Activated T-helper 1 cell treated with anti-CD3 and anti-CD28 coated beads, Interleukin-12 subunit alpha, Interleukin-12 subunit beta, Interleukin-2, Interleukin-4 antibody, amounts not matched to agents 30 ng/mL and 10 ng/mL and 1 ng/mL, durations not matched to agents 14 hours and 24 hours and 36 hours (primary cell): ENCODE measurements at regions not wholly inside any gene's neighbourhood (a gene's known extent, or its start where the extent isn't known, plus 50 kb on each side); places are given as distances from the start of the nearest gene placed in this dataset.
"Not testable (repeated sequence)": the region's sequence is repeated elsewhere in the genome, so short reads cannot be mapped to it uniquely, and the experiment has no call there.

Source experiments
- DNase-seq: peaks from one replicate; pipeline ENCODE4 v3.0.0; 2021; ENCODE audit warnings: low spot score
- H3K27ac Mint-ChIP-seq: one replicate; pipeline ENCODE4 v1.8.0; 2021; ENCODE audit warnings: mild to moderate bottlenecking, mixed read lengths
- H3K27me3 Mint-ChIP-seq: one replicate; pipeline ENCODE4 v1.8.0; 2022; ENCODE audit warnings: mild to moderate bottlenecking, moderate library complexity, mixed read lengths; ENCODE audit not compliant: insufficient read depth
- H3K36me3 Mint-ChIP-seq: one replicate; pipeline ENCODE4 v1.8.0; 2021; ENCODE audit warnings: low read depth, mixed read lengths
- H3K4me1 Mint-ChIP-seq: one replicate; pipeline ENCODE4 v1.8.0; 2021; ENCODE audit warnings: low read depth, mixed read lengths
- H3K4me3 Mint-ChIP-seq: one replicate; pipeline ENCODE4 v1.8.0; 2021; ENCODE audit warnings: mild to moderate bottlenecking, moderate library complexity, mixed read lengths
- H3K9me3 Mint-ChIP-seq: one replicate; pipeline ENCODE4 v1.8.0; 2021; ENCODE audit warnings: mixed read lengths
- intact Hi-C: fragments of 100-400 bp; cut with micrococcal nuclease; formaldehyde crosslinking; loops from one replicate; pipeline ENCODE4 v1.15.1; 2024

DNA sequence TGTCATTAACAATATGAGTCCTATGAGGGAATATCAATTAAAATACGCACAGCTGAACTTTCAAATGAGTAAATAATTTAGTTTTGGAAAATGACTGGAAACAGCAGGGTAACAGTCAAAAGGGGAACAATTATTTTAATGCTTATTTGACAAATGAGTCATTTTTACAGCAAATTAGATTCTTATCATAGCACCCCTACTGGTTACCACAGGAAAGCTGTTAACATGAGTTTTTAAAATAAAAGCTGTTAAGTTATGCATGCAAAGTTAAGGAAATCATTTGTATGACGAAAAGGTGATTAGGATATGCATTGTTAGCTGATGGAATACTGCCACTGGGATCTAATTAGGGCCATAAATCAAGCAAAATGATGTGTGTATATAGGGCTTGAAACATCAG lies 435.1 kb upstream of the MEIS1 start:
- no peaks in the 10 kb centered on the region for H3K4me1 Mint-ChIP-seq
- H3K4me3 Mint-ChIP-seq, result no peak overlapping the region
- no peaks in the 10 kb centered on the region for H3K27me3 Mint-ChIP-seq
- DNase-seq, result no peak
- no peaks in the 10 kb centered on the region for H3K36me3 Mint-ChIP-seq
- intact Hi-C loops, result no loop called here
- H3K9me3 Mint-ChIP-seq, result peaks cover 5% of the 10 kb centered on the region
- H3K27ac Mint-ChIP-seq, result no peak overlapping the region

DNA sequence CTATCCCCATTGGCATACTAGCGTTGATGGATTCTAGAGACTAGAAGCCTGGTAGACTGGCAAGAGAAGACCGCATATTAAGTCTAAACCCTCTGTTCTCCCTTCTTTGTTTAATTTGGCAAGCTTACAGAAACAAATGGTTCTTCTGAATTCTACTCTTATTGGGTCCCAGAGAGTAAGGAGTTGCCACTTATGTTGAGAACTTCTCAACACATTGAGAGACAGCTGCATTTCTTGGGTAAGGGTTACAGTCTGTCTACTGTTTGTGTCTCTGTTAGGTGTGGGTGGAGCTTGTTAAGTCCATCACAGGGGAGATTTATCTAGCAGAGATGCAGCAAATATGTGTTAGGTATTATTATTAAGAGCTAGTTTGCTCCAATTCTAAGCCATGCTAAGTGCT lies 435.8 kb upstream of the MEIS1 start:
- no peak overlapping the region for H3K4me3 Mint-ChIP-seq
- H3K4me1 Mint-ChIP-seq, result no peaks in the 10 kb centered on the region
- H3K9me3 Mint-ChIP-seq, result peaks cover 3% of the 10 kb centered on the region
- H3K27ac Mint-ChIP-seq, result no peak overlapping the region
- intact Hi-C loops, result no loop called here
- no peaks in the 10 kb centered on the region for H3K27me3 Mint-ChIP-seq
- no peaks in the 10 kb centered on the region for H3K36me3 Mint-ChIP-seq
- no peak for DNase-seq

DNA sequence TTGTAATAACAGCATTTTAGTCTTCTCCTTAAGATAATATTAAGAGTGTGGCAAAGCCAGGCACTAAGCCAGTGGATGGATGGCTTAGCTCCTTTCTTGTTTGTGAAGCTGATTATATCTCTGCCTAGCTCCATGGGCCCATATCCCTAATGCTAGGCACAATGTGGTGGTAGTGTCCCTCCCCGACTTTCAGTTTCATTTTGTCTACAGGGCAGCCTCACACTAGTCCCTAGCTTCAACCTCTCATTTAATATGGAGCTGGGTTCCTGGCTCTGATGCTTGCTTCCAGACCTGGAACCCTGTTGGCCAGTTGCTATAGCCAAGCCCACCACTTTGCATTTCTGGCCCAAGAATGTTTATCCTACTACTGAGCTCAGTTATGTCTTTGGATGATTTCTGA lies 437.0 kb upstream of the MEIS1 start:
- Mint-ChIP-seq H3K36me3 (no peaks in the 10 kb centered on the region), H3K27me3 (no peaks in the 10 kb centered on the region), H3K9me3 (no peaks in the 10 kb centered on the region), H3K27ac (no peak overlapping the region), H3K4me3 (no peak overlapping the region), H3K4me1 (no peaks in the 10 kb centered on the region)
- intact Hi-C loops, result no loop called here
- no peak for DNase-seq

DNA sequence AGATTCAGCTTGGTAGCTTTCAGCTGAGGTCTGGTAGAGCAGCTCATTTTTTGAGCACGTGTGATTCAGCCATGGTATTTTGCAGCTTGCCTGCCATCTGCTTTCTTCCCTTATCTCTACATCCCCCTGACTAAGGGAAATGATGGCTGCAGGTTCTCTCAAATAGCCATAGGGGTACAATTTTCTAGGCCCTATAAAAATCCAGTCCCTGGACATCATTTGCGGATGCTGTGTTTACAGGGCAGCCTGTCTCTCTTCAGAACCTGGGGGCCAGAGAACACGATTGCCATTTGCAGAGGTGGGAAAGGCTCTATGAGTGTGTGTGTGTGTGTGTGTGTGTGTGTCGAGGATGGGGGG lies 442.7 kb upstream of the MEIS1 start:
- no peak for DNase-seq

DNA sequence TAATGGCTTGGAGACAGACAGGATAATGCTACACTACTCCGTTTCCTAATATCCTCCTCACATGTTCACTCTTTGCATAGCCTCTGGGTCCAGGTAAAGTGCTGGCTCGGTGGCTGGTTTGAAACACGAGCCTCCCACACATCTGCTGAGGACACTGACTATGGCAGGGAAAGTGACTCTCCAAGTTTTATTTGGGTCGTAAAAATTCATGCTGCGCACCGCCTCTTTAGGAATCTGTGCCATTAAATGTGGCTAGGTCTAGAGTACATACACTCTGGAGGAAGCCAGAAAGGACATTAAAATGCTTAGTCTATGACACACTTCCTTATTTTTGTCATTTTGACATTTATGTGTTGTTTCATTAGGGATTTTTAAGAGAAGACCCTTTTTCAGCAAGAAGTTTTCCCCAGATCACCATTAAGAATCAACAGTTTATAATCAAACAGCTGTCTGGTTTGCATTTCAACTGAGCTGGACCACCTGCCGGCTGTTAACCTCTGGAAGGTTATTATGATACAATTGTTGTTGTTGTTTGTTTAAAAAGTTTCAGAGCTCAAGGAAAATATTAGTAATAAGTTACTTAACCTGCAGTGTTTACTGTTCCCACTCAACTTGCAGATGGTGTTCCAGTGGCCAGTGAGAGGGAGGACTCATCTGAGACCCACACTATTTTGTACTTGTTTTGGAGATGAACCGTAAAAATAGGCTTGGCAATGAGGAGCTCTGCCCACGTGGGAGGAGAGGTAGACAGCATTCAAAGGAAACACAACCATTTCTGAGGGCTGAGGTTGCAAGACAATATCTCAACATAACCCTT lies 443.3 kb upstream of the MEIS1 start:
- no peaks in the 10 kb centered on the region for H3K27me3 Mint-ChIP-seq
- H3K27ac Mint-ChIP-seq, result no peak overlapping the region
- no peaks in the 10 kb centered on the region for H3K9me3 Mint-ChIP-seq
- intact Hi-C loops, result no loop called here
- DNase-seq, result no peak
- H3K4me1 Mint-ChIP-seq, result no peaks in the 10 kb centered on the region
- no peak overlapping the region for H3K4me3 Mint-ChIP-seq
- no peaks in the 10 kb centered on the region for H3K36me3 Mint-ChIP-seq

More for the DNA sequence above, 442.7 kb upstream of the MEIS1 start:
- no peaks in the 10 kb centered on the region for H3K36me3 Mint-ChIP-seq
- H3K4me1 Mint-ChIP-seq, result no peaks in the 10 kb centered on the region
- no peaks in the 10 kb centered on the region for H3K9me3 Mint-ChIP-seq
- H3K27me3 Mint-ChIP-seq, result no peaks in the 10 kb centered on the region
- H3K4me3 Mint-ChIP-seq, result no peak overlapping the region
- H3K27ac Mint-ChIP-seq, result no peak overlapping the region
- intact Hi-C loops, result no loop called here

DNA sequence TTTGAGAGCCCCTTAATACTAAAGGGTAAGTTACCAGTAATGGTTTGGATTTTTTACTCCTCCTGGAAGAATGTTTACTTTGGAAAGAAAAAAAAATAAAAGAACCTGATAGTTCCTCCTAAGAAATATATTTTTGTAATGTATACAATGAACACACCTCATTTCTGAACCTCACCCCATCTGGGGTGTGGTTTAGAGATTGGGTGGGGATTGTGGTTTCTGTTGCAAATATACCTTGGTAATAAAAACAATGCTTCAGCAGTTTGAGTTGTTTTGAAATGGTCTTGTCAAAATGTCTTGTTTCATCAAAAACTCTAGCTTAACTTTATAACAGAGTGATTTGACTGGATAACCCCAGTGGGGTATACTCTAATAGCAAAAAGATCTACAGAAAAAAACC lies 448.9 kb upstream of the MEIS1 start:
- H3K4me1 Mint-ChIP-seq, result no peaks in the 10 kb centered on the region
- H3K27ac Mint-ChIP-seq, result no peak overlapping the region
- intact Hi-C loops, result no loop called here
- no peaks in the 10 kb centered on the region for H3K36me3 Mint-ChIP-seq
- DNase-seq, result no peak
- no peak overlapping the region for H3K4me3 Mint-ChIP-seq
- no peaks in the 10 kb centered on the region for H3K9me3 Mint-ChIP-seq
- H3K27me3 Mint-ChIP-seq, result no peaks in the 10 kb centered on the region

DNA sequence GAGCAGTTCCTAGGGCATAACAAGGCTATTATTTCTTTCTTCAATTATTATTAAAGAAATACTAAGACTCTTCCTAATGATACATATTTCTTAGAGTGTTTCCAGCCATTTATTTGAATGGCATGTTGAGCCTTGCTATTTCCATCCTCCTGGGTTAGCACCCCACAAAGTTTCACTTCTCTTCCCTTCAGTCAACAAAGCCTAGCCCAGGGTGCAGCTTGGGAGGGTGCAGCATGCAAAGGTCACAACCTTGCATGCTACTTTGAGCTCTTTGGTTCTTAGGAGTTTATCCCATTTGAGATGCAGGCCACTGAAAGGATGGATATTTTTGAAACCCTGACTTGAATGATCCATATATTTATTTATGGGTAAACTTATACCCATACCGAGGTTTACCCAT lies 454.4 kb upstream of the MEIS1 start:
- no peaks in the 10 kb centered on the region for H3K9me3 Mint-ChIP-seq
- no peak for DNase-seq
- H3K27me3 Mint-ChIP-seq, result no peaks in the 10 kb centered on the region
- intact Hi-C loops, result no loop called here
- no peak overlapping the region for H3K4me3 Mint-ChIP-seq
- no peak overlapping the region for H3K27ac Mint-ChIP-seq
- H3K36me3 Mint-ChIP-seq, result no peaks in the 10 kb centered on the region
- no peaks in the 10 kb centered on the region for H3K4me1 Mint-ChIP-seq

DNA sequence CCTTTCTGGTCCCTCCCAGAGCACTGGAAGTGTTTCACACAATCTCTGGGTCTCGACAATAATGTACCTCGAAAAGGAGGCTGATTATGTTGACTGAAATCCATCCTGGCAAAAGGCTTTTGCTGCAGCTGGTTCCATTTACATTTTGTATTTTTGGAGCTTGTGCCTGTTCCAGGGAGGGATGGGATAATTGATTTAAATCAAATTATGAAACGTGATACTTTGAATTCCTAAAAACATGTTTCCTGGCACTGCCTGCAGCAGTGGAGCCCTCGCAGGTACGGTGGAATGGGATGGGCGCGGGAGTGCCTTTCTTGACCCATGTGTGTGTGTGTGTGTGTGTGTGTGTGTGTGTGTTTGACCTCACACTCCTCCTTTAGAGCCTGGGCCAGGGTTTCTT lies 455.5 kb upstream of the MEIS1 start:
- H3K4me1 Mint-ChIP-seq, result no peaks in the 10 kb centered on the region
- H3K36me3 Mint-ChIP-seq, result no peaks in the 10 kb centered on the region
- H3K4me3 Mint-ChIP-seq, result no peak overlapping the region
- H3K27me3 Mint-ChIP-seq, result no peaks in the 10 kb centered on the region
- no peaks in the 10 kb centered on the region for H3K9me3 Mint-ChIP-seq
- DNase-seq, result no peak
- H3K27ac Mint-ChIP-seq, result no peak overlapping the region
- intact Hi-C loops, result no loop called here

DNA sequence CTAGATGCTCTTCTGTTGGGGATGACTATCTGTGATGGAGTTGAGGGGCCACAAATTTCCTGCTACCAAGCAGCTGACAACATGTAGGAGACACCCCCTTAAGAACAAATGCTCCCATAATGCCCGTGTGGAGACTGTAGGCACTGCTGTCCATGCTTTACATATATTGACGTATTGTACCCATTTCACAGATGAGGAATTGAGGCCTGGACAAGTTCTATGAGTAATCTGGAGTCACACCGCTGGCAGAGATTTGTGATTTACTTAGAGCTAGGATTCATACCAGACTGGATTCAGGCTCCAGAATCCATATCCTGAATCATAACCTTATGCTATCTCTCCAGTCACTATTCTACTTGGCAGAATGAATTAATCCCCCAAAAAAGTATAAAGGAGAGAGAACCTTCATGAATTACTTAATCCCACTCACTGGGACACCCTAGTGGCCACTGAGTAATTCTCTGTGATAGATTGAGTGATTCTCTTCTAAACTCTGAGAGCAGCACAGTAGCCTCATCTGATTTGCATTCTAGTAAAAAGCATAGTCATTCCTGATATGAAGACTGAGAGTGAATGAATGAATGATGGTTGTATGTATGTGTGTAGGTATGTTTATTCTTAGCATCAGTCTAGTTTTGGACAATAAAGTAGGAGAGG lies 460.7 kb upstream of the MEIS1 start:
- Mint-ChIP-seq H3K9me3 (no peaks in the 10 kb centered on the region), H3K4me1 (no peaks in the 10 kb centered on the region), H3K27ac (no peak overlapping the region), H3K4me3 (no peak overlapping the region), H3K27me3 (no peaks in the 10 kb centered on the region), H3K36me3 (no peaks in the 10 kb centered on the region)
- intact Hi-C loops, result no loop called here
- no peak for DNase-seq

DNA sequence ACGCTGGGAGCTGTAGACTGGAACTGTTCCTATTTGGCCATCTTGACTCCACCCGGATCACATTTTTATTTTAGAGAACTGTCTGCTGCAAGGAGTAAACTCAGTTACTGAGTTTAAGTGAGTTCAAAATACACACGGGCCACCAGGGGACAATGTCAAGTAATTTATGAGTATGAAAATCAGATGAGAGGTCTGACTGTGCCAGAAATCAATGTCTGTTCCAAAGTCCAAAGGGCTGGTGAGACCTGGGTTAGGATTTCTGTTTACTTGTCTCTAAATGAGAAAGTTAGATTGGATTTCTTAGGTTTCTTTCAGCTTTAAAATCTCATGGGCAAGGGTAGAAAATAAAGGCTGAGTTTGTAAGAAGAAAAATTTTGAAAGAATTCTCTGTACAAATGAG lies 465.8 kb upstream of the MEIS1 start:
- intact Hi-C loops, result no loop called here
- DNase-seq, result no peak
- Mint-ChIP-seq H3K9me3 (no peaks in the 10 kb centered on the region), H3K4me3 (no peak overlapping the region), H3K36me3 (no peaks in the 10 kb centered on the region), H3K27me3 (no peaks in the 10 kb centered on the region), H3K4me1 (no peaks in the 10 kb centered on the region), H3K27ac (no peak overlapping the region)

DNA sequence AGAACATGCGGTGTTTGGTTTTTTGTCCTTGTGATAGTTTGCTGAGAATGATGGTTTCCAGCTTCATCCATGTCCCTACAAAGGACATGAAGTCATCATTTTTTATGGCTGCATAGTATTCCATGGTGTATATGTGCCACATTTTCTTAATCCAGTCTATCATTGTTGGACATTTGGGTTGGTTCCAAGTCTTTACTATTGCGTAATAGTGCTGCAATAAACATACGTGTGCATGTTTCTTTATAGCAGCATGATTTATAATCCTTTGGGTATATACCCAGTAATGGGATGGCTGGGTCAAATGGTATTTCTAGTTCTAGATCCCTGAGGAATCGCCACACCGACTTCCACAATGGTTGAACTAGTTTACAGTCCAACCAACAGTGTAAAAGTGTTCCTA lies 471.6 kb upstream of the MEIS1 start:
- not testable (repeated sequence) for H3K4me3 Mint-ChIP-seq, H3K27ac Mint-ChIP-seq, DNase-seq

DNA sequence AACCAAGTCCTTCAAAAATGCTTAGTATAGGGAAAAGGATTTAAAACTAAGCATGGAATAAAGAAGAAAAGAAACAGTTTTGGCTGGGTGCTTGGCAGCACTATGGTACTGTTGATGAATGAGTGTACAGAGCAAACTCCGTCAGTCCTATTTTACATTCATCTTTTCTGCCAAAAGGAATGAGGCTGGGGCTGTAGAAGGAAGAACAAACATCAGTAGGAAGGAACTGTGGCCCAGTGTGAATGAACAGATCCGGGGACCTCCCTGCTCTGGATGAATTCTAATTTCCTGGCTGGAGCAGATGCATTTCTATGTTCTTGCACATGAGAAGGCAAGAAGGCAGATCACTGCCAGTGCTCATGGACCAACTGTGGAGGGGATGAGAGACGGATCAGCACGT lies 474.0 kb upstream of the MEIS1 start:
- H3K36me3 Mint-ChIP-seq, result no peaks in the 10 kb centered on the region
- H3K4me1 Mint-ChIP-seq, result no peaks in the 10 kb centered on the region
- no peaks in the 10 kb centered on the region for H3K9me3 Mint-ChIP-seq
- no peaks in the 10 kb centered on the region for H3K27me3 Mint-ChIP-seq
- DNase-seq, result no peak
- H3K4me3 Mint-ChIP-seq, result no peak overlapping the region
- intact Hi-C loops, result no loop called here
- H3K27ac Mint-ChIP-seq, result no peak overlapping the region

More for the DNA sequence above, 471.6 kb upstream of the MEIS1 start:
- intact Hi-C loops, H3K9me3 Mint-ChIP-seq, H3K27me3 Mint-ChIP-seq, H3K4me1 Mint-ChIP-seq, H3K36me3 Mint-ChIP-seq: not testable (repeated sequence)

DNA sequence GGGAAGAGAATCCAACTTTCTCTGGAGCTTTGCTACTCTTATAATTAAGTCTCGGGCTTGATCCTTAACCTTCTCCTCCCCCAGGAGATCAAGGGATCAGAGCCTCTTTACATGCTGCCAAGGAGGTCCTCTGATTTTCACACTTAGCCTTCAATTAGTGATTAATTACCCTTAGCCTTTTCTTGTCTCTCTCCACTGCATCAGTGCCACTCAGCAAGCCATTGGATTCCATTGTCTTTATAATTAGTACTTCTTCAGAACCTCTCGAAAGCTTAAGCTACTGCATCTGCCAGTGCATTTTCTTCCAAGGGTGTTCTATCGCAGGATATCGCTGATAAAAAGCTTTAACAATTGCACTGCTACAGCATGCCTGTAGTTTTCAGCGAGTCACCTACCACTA lies 477.0 kb upstream of the MEIS1 start:
- intact Hi-C loops, result no loop called here
- no peaks in the 10 kb centered on the region for H3K4me1 Mint-ChIP-seq
- DNase-seq, result no peak
- no peaks in the 10 kb centered on the region for H3K27me3 Mint-ChIP-seq
- no peaks in the 10 kb centered on the region for H3K9me3 Mint-ChIP-seq
- H3K27ac Mint-ChIP-seq, result no peak overlapping the region
- no peaks in the 10 kb centered on the region for H3K36me3 Mint-ChIP-seq
- H3K4me3 Mint-ChIP-seq, result no peak overlapping the region

DNA sequence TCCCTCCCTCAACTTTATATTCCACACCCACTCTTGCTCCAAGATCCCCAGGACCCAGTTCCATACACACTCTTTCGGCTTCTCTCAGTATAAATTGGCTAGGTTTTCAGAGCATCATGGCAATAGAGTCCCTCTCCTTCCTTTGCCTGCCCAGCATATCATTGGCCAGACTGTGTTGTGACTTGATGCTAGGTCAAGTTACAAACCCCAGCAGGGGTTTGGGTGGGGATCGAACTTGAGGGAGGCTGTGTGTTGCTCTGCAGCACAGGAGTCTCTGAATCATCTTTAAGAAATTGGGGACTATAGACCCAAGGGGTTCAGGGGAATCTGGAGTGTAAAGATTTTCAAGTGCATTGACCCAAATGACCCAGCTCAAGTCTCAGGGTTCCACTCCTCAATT lies 477.5 kb upstream of the MEIS1 start:
- no peak for DNase-seq
- Mint-ChIP-seq H3K4me1 (no peaks in the 10 kb centered on the region), H3K4me3 (no peak overlapping the region), H3K27ac (no peak overlapping the region), H3K9me3 (no peaks in the 10 kb centered on the region), H3K36me3 (no peaks in the 10 kb centered on the region), H3K27me3 (no peaks in the 10 kb centered on the region)
- intact Hi-C loops, result no loop called here
